ENCODE measurements at regions not wholly inside any gene's neighbourhood (a gene's known extent, or its start where the extent isn't known, plus 50 kb on each side); places are given as distances from the start of the nearest gene placed in this dataset.

DNA sequence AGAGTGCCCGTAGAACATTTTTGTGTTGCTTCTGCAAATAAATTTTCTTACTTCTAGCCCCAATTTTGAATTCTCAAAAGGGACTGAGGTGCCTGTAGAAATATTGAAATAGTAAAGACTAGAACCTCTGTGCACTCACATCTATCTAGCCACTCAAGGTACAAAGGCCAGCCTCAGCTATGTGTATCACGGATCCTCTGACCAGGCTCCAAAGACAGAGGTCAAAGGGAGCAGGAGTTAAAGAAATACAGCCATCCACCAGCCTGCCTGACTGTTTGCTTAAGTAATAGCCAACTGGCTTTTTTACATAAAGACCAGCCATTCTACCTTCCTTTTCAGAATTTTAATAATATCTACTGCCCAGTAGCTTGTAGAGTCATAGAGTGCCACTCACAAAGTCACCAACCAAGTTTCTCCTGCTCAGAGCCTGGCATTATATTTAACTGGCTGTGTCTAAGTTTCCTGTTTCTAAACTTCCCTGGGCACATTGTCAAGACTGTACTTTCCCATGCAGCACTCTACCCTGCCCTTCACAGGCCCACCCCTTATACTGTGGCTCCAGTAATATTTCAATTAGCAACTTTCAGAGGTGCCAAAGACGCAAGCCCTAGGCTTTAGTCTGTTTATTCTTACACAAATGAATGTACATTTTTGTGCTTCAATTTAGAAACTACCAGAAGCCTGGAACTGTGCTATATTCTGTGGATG is 338.3 kb upstream of the NT5C1B start:
- intact Hi-C loops (cut with DNase I) = no loop called here
- DNase-seq = no peak
- ATAC-seq = peak; percentile 60 to 76

GRCh38 chr2:18926631-18927524 is 337.5 kb upstream of the NT5C1B start:
- DNase-seq (no peak), ATAC-seq (no peak)
- intact Hi-C loops (cut with DNase I) = no loop called here

GRCh38 chr2:18925296-18925695 is 335.9 kb upstream of the NT5C1B start:
- intact Hi-C loops (cut with DNase I) = no loop called here
- ATAC-seq = no peak
- DNase-seq = no peak

DNA sequence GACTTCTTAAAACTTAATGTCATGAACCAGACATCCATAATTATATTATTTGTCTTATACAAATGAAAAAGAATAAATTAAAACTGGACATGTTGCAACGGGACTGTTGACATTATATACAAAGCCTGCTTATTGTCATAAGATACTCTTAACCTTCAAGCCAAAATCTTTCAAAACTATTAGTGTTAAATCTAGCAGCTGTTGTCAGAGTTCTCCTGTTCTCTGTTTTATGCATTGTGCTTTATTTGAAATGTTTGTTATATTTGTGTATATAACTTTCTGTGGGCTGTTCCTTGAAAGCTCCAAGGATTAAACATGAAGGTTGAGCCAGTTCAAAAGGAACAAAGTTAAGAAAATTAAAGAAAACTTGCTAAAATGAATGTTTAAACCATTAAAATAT is 335.5 kb upstream of the NT5C1B start:
- intact Hi-C loops (cut with DNase I) = no loop called here
- ATAC-seq = no peak
- DNase-seq = no peak

DNA sequence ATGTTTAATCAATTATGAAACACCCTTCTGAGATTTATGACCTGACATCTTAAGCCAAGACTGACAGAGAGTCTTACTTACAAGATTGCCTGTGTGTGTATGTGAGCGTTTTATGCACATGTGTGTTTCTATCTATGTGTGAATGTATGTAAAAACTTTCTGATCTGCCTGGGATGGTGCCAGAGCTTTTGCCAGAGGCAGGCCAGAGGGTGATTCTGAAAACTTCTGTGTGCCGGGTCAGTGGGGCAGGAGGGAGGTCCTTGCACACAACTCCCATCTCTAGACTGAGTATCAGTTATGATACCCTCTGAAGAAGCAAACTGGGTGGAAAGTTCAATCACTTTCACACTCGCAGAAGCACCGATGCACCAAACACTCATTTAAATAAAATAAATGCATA is 335.0 kb upstream of the NT5C1B start:
- intact Hi-C loops (cut with DNase I) = no loop called here
- no peak for DNase-seq
- no peak for ATAC-seq

DNA sequence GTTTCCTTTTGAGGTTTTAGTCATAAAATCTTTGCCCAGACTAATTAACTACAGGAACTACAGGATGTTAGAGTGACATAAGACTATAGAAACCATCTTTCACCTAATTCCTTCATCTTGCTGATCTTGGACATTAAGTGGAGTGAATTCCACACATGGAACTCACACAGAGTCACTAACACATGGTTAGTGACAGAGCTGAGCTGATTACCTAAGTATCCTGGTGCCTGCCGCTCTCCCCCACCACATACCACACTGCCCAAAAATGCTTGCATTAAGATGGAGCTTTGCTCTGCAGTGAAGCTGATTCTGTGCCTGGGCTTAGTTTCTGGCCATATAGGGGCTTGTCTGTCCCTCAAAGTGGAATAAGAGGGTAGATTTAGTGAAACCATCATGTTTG is 332.9 kb upstream of the NT5C1B start:
- intact Hi-C loops (cut with DNase I) = no loop called here
- DNase-seq = no peak
- ATAC-seq = no peak

DNA sequence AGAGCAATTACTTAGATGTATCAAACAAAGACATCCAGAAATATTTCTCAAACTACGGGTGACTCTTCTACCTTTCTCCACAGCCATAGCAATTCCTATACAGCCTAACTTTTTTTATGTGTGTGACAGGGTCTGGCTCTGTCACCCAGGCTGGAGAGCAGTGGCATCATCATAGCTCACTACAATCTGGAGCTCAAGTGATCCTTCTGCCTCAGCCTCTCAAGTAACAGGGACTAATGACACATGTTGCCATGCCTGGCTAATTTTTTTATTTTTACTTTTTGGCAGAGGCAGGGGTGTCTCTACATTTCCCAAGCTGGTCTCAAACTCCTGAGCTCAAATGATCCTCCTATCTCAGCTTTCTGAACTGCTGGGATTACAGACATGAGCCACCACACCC is 328.9 kb upstream of the NT5C1B start:
- DNase-seq (no peak), ATAC-seq (no peak)
- intact Hi-C loops (cut with DNase I) = no loop called here

GRCh38 chr2:18915227-18915626 is 325.9 kb upstream of the NT5C1B start:
- no peak for ATAC-seq
- intact Hi-C loops (cut with DNase I) = no loop called here
- no peak for DNase-seq

DNA sequence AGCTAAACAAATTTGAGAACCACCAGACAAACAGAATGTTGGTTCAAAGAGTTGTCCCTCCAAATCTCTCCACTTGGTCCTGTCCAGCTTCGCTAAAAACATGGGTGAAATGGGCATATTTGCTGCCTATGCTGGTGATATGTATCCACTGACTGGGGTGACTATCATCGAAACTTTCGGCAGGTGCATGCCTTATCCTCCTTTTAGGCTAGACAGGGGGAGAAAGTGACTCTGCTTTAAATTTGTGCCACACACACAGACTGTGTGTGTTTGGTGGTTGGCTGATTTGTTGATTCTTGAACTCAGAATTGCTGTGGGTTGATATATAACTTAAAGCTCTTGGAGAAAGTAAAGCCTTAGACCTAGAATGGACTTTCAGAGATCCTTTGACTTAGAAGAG is 324.1 kb upstream of the NT5C1B start:
- no peak for DNase-seq
- intact Hi-C loops (cut with DNase I) = no loop called here
- no peak for ATAC-seq

DNA sequence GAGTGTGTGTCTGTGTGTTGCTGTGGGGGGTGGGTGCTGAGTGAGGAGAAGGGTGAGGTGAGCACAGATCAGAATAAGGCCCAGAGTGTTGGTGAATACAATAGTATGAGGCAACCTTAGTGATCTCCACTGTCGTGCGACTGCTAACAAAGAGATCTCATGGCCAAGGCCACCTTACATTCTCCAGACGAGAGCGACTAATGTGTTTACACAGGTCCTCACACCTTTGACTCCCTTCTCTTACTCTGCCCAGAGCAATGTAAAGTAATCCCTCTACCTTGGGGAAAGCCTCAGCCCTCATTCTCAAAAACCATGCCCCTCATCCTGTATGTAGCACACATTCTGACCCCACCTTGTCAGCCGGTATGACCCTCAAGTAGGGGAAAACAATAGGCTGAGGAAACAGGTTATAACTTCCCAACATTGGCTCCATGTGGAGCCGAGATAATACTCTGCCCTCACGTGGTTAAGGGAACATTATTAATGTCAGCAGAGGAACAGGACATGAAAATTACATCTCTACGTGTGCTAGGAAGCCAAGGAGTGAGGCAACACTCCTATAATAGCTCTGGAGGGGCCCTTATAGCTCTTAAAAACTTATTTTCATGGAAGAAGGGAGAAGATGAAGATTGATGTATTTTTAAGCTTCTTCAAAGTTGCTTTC is 323.0 kb upstream of the NT5C1B start:
- no peak for DNase-seq
- intact Hi-C loops (cut with DNase I) = no loop called here
- no peak for ATAC-seq

GRCh38 chr2:18911416-18911815 is 322.0 kb upstream of the NT5C1B start:
- intact Hi-C loops (cut with DNase I) = no loop called here
- ATAC-seq (no peak), DNase-seq (no peak)

DNA sequence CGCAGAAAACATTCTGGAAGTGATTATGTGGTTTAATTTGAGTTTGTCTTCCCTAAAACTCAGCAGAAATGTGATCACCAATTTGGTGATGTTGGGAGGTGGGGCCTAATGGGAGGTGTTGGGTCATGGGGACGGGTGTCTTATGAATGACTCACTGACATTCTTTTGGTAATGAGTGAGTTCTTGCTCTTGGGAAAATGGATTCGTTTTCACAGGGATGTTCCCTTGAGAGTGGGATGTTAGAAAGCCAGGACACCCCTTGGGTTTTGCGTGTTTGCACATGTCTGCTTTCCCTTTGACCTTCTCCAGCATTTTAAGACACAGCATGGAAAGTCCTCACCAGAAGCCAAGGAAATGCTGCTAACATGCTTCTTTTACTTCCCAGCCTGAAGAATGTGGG is 321.5 kb upstream of the NT5C1B start:
- DNase-seq (no peak), ATAC-seq (peak in 1 of 2 donors; percentile 63)
- intact Hi-C loops (cut with DNase I) = no loop called here

DNA sequence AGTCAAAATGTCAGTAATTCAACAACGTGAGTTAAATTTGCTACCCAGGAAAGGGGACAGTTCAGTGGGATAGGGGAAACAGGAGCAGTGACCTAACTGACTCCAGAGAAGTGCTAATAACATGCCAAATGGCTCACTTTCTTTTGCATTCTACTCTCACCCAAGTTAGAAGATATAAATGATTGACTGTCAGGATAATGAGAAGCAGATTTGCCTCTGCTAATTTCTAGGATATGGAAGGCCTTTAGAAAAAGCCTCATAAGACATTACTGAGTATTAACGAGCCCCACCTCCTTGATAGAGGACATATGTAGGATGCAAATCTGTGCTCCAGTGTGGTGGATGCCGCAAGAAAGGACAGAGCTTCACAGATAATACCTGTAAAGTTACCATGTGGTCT is 318.6 kb upstream of the NT5C1B start:
- intact Hi-C loops (cut with DNase I) = no loop called here
- DNase-seq (no peak), ATAC-seq (no peak)

DNA sequence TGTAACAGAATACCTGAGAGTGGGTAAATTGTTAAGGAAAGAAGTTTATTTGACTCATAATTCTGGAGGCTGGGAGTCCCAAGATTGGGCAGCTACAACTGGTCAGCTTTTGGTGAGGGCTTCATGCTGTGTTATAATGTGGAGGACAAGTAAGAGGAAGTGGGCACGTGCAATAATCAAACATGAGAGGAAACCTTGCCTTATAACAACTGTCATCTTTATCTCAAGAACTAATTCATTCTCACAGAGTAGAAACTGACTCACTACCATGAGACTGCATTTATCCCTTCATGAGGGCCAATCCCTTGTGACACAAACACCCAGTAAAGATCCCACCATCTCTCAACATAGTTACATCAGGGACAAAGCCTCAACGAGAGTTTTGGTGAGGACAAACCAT is 318.1 kb upstream of the NT5C1B start:
- intact Hi-C loops (cut with DNase I) = no loop called here
- ATAC-seq (no peak), DNase-seq (no peak)

- DNase-seq (no peak), ATAC-seq (no peak)
- intact Hi-C loops (cut with DNase I) = no loop called here
Observed at GRCh38 chr2:18903750-18904149, 314.4 kb upstream of the NT5C1B start.

GRCh38 chr2:18901242-18901641 is 311.9 kb upstream of the NT5C1B start:
- DNase-seq (no peak), ATAC-seq (peak; percentile 49 to 56)
- intact Hi-C loops (cut with DNase I) = no loop called here

GRCh38 chr2:18900691-18901141 is 311.3 kb upstream of the NT5C1B start:
- DNase-seq = no peak
- ATAC-seq = peak; percentile 69
- intact Hi-C loops (cut with DNase I) = no loop called here

DNA sequence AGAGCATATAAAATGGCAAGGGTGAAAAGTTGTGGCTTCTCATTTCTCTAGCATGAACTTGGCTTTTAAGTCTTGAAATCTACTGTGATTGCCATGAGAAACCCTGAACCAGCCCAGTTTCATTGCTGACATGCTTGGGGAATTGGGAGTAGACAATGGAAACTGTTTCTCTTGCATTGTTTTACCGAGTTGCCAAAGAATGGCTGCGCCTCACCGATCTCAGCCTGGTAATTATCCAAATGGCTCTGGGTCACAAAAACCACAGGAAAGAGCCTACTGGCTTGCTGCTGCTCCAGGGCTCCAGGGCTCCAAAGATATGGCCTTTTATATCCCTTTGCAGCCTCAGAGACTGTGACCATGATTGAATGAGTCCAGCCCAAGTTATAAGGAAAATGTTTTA is 310.4 kb upstream of the NT5C1B start:
- intact Hi-C loops (cut with DNase I) = no loop called here
- ATAC-seq (peak; percentile 23 to 25), DNase-seq (peak; percentile 25)

GRCh38 chr2:18898271-18898670 is 308.9 kb upstream of the NT5C1B start:
- no peak for ATAC-seq

GRCh38 chr2:18896125-18896764 is 306.9 kb upstream of the NT5C1B start:
- ATAC-seq (no peak), DNase-seq (no peak)
- intact Hi-C loops (cut with DNase I) = no loop called here

More at GRCh38 chr2:18898271-18898670, 308.9 kb upstream of the NT5C1B start:
- intact Hi-C loops (cut with DNase I) = no loop called here
- DNase-seq = no peak
